Umbilical cord (tissue), 1 donor: ENCODE measurements at regions not wholly inside any gene's neighbourhood (a gene's known extent, or its start where the extent isn't known, plus 50 kb on each side); places are given as distances from the start of the nearest gene placed in this dataset.

Source experiments
- DNase-seq: peaks from one replicate; pipeline ENCODE4 v3.0.0-alpha.2; 2015; ENCODE audit warnings: low spot score

GRCh38 chr5:14090755-14091154, 52.4 kb upstream of the TRIO start:
- no peak for DNase-seq

GRCh38 chr5:14090290-14090689, 52.9 kb upstream of the TRIO start:
- no peak for DNase-seq

GRCh38 chr5:14089198-14089597, 53.9 kb upstream of the TRIO start:
- no peak for DNase-seq

GRCh38 chr5:14086261-14086660, 56.9 kb upstream of the TRIO start:
- DNase-seq: no peak

- no peak for DNase-seq
Measured at GRCh38 chr5:14082973-14083372, 60.2 kb upstream of the TRIO start.

- DNase-seq: no peak
Measured at GRCh38 chr5:14082523-14082922, 60.6 kb upstream of the TRIO start.

GRCh38 chr5:14081791-14082190, 61.4 kb upstream of the TRIO start:
- no peak for DNase-seq

GRCh38 chr5:14078716-14079115, 64.4 kb upstream of the TRIO start:
- DNase-seq: no peak

GRCh38 chr5:14077501-14077900, 65.6 kb upstream of the TRIO start:
- DNase-seq: no peak

- no peak for DNase-seq
Measured at GRCh38 chr5:14076561-14076960, 66.6 kb upstream of the TRIO start.

GRCh38 chr5:14075937-14076336, 67.2 kb upstream of the TRIO start:
- DNase-seq: no peak

GRCh38 chr5:14071433-14071832, 71.7 kb upstream of the TRIO start:
- no peak for DNase-seq

GRCh38 chr5:14069021-14069420, 74.1 kb upstream of the TRIO start:
- DNase-seq: no peak

- no peak for DNase-seq
Measured at GRCh38 chr5:14068136-14068535, 75.0 kb upstream of the TRIO start.

GRCh38 chr5:14066326-14066725, 76.8 kb upstream of the TRIO start:
- no peak for DNase-seq

- no peak for DNase-seq
Measured at GRCh38 chr5:14064841-14065240, 78.3 kb upstream of the TRIO start.

- no peak for DNase-seq
Measured at GRCh38 chr5:14063691-14064090, 79.5 kb upstream of the TRIO start.

- no peak for DNase-seq
Measured at GRCh38 chr5:14063138-14063537, 80.0 kb upstream of the TRIO start.

GRCh38 chr5:14062178-14062577, 81.0 kb upstream of the TRIO start:
- no peak for DNase-seq

GRCh38 chr5:14061106-14061505, 82.0 kb upstream of the TRIO start:
- DNase-seq: no peak

- no peak for DNase-seq
Measured at GRCh38 chr5:14060218-14060617, 82.9 kb upstream of the TRIO start.

- DNase-seq: no peak
Measured at GRCh38 chr5:14059810-14060209, 83.3 kb upstream of the TRIO start.

- no peak for DNase-seq
Measured at GRCh38 chr5:14057289-14057688, 85.9 kb upstream of the TRIO start.

- DNase-seq: no peak
Measured at GRCh38 chr5:14056039-14056438, 87.1 kb upstream of the TRIO start.
